Spleen (tissue), 11 donors: ENCODE measurements at regions not wholly inside any gene's neighbourhood (a gene's known extent, or its start where the extent isn't known, plus 50 kb on each side); places are given as distances from the start of the nearest gene placed in this dataset.

Experiments used
- DNase-seq: peaks from one replicate; pipeline ENCODE4 v3.0.0-alpha.2; 2020
- H3K27ac ChIP-seq, 8 donors: fragments of 200-600 bp; sonication (generic) in 7 of 8; 1 replicate in 4 of 8; 2 replicates in 4 of 8; pipeline versions ENCODE4 v1.5.0 to v1.8.0; 2016 to 2021; ENCODE audit warnings: inconsistent platforms in 4 of 8, mild to moderate bottlenecking in 4 of 8, moderate library complexity in 1 of 8
- H3K27me3 ChIP-seq, 7 donors: fragments of 200-600 bp; sonication (generic) in 6 of 7; replicated peaks in 1 of 7; 1 replicate in 4 of 7; 2 replicates in 3 of 7; pipeline versions ENCODE4 v1.5.0 to v1.8.0; 2016 to 2021; ENCODE audit warnings: inconsistent platforms in 3 of 7, mild to moderate bottlenecking in 1 of 7
- H3K36me3 ChIP-seq, 6 donors: fragments of 200-600 bp; sonication (generic) in 5 of 6; 1 replicate in 4 of 6; 2 replicates in 2 of 6; pipeline versions ENCODE4 v1.5.0 to v1.8.0; 2016 to 2021; ENCODE audit warnings: inconsistent platforms in 2 of 6
- H3K4me1 ChIP-seq, 6 donors: fragments of 200-600 bp; sonication (generic) in 5 of 6; 1 replicate in 3 of 6; 2 replicates in 3 of 6; pipeline versions ENCODE4 v1.5.0 to v1.8.0; 2016 to 2021; ENCODE audit warnings: inconsistent platforms in 3 of 6
- H3K4me3 ChIP-seq, 8 donors: fragments of 200-600 bp; sonication (generic) in 7 of 8; 1 replicate in 4 of 8; 2 replicates in 4 of 8; pipeline versions ENCODE4 v1.5.0 to v1.8.0; 2016 to 2021; ENCODE audit warnings: inconsistent platforms in 4 of 8, mild to moderate bottlenecking in 4 of 8, moderate library complexity in 2 of 8
- H3K9me3 ChIP-seq, 8 donors: fragments of 200-600 bp; sonication (generic) in 7 of 8; 1 replicate in 4 of 8; 2 replicates in 4 of 8; pipeline versions ENCODE4 v1.5.0 to v1.8.0; 2016 to 2021; ENCODE audit warnings: inconsistent platforms in 4 of 8
- CTCF ChIP-seq, 11 experiments: fragments of 200-600 bp in 7 of 11; fragments of 450-650 bp in 4 of 11; sonication (generic) in 4 of 11; IDR thresholded peaks in 8 of 11; conservative IDR thresholded peaks in 3 of 11; 1 replicate in 7 of 11; 2 replicates in 4 of 11; pipeline versions ENCODE4 v1.4.0 to v1.8.0; 2016 to 2021; ENCODE audit warnings: antibody characterized with exemption in 11 of 11, inconsistent platforms in 4 of 11, mild to moderate bottlenecking in 1 of 11
- POLR2A ChIP-seq, 3 donors: fragments of 450-650 bp; IDR thresholded peaks; one replicate each; pipeline ENCODE4 v1.5.1; 2017; ENCODE audit warnings: antibody characterized with exemption in 3 of 3, mild to moderate bottlenecking in 1 of 3
- POLR2AphosphoS5 ChIP-seq, 3 donors: sonication (generic); formaldehyde crosslinking; IDR thresholded peaks; one replicate each; pipeline ENCODE4 v1.5.1; 2017; ENCODE audit warnings: antibody characterized with exemption in 3 of 3
- WGBS, 5 donors: extraction: QIAGEN DNeasy Blood & Tissue Kit in 3 of 5; methylation state at CpG; one replicate each; pipeline versions ENCODE4 v1.1.5 to v1.1.7; 2013 to 2018; 5-methylcytosine and 5-hydroxymethylcytosine counted together
- intact Hi-C: fragments of 100-400 bp; cut with DNase I; formaldehyde crosslinking; loops from one replicate; pipeline ENCODE4 v1.15.0; 2023; ENCODE audit warnings: low total_unique reads
- donor health status: healthy with polysubstance abuse.
- donor health status: DM: no; HTN: no; CAD: no; lungs with moderate emphysema.
- donor health status: DM: no; HTN: no; CAD: no.
- donor health status: Bipolar disorder and iron deficiency.
- donor health status: healthy.
- donor health status: DM: no; HTN: no; CAD: no.
- donor health status: DM: yes; HTN: yes; CAD: no.

- TF ChIP-seq POLR2A (IDR thresholded peaks at IDR 0.05) (no peak), POLR2AphosphoS5 (IDR thresholded peaks at IDR 0.05) (peak in 1 of 3 donors; percentile 7), CTCF (IDR thresholded peaks at IDR 0.05 in 8 of 11, conservative IDR thresholded peaks at IDR 0.05 in 3 of 11) (no peak)
- H3K4me3 ChIP-seq: peak overlapping the region in 3 of 8 donors; percentile 4 to 67 (median 45)
- H3K36me3 ChIP-seq: no peaks in the 10 kb centered on the region
- intact Hi-C loops: no loop called here
- H3K27ac ChIP-seq: peak overlapping the region in 6 of 8 donors; percentile 1 to 88 (median 82)
- WGBS, 5 donors: 24 to 30% (median 29%) methylated on average over 6 of the region's 6 CpGs
- no peak for DNase-seq
- H3K4me1 ChIP-seq: peaks cover 18 to 98% (median 78%) of the 10 kb centered on the region in 6 donors
- peaks cover 0 to 3% (median 0%) of the 10 kb centered on the region in 8 donors for H3K9me3 ChIP-seq
- H3K27me3 ChIP-seq: no peaks in the 10 kb centered on the region
These were observed 103.2 kb upstream of the RIPOR2 start for GRCh38 chr6:25038999-25039398.

- Histone ChIP-seq H3K4me1 (peaks cover 3 to 73% (median 55%) of the 10 kb centered on the region in 6 donors), H3K27ac (peak overlapping the region; percentile 66 to 88 (median 82))
- DNase-seq: no peak
These were observed 105.8 kb upstream of the RIPOR2 start for GRCh38 chr6:25041485-25042035.

GRCh38 chr6:25042036-25042521 is 106.3 kb upstream of the RIPOR2 start:
- H3K27me3 ChIP-seq: no peaks in the 10 kb centered on the region
- TF ChIP-seq POLR2A (IDR thresholded peaks at IDR 0.05): peak in 1 of 3 donors; percentile 64
- no peak for TF ChIP-seq CTCF (IDR thresholded peaks at IDR 0.05 in 8 of 11, conservative IDR thresholded peaks at IDR 0.05 in 3 of 11)
- peak in 2 of 3 donors; percentile 78 to 83 for TF ChIP-seq POLR2AphosphoS5 (IDR thresholded peaks at IDR 0.05)
- peaks cover 0 to 3% (median 0%) of the 10 kb centered on the region in 8 donors for H3K9me3 ChIP-seq
- peak overlapping the region; percentile 66 to 88 (median 82) for H3K27ac ChIP-seq
- intact Hi-C loops: no loop called here
- H3K36me3 ChIP-seq: no peaks in the 10 kb centered on the region
- peak overlapping the region; percentile 22 to 67 (median 30) for H3K4me3 ChIP-seq
- 19 to 56% (median 26%) methylated on average over 13 of the region's 13 CpGs for WGBS, 5 donors
- DNase-seq: peak; percentile 87
- peaks cover 3 to 68% (median 52%) of the 10 kb centered on the region in 6 donors for H3K4me1 ChIP-seq

More at GRCh38 chr6:25041485-25042035, 105.8 kb upstream of the RIPOR2 start:
- TF ChIP-seq CTCF (IDR thresholded peaks at IDR 0.05 in 8 of 11, conservative IDR thresholded peaks at IDR 0.05 in 3 of 11): no peak
- no peak for TF ChIP-seq POLR2AphosphoS5 (IDR thresholded peaks at IDR 0.05)
- no peak for TF ChIP-seq POLR2A (IDR thresholded peaks at IDR 0.05)
- intact Hi-C loops: no loop called here
- H3K4me3 ChIP-seq: peak overlapping the region; percentile 22 to 67 (median 30)
- 7 to 35% (median 31%) methylated on average over 12 of the region's 12 CpGs for WGBS, 5 donors
- no peaks in the 10 kb centered on the region for H3K27me3 ChIP-seq
- peaks cover 0 to 3% (median 0%) of the 10 kb centered on the region in 8 donors for H3K9me3 ChIP-seq
- no peaks in the 10 kb centered on the region for H3K36me3 ChIP-seq

- Histone ChIP-seq H3K27ac (peak overlapping the region; percentile 66 to 88 (median 82)), H3K9me3 (peaks cover 0 to 3% (median 0%) of the 10 kb centered on the region in 8 donors), H3K36me3 (no peaks in the 10 kb centered on the region), H3K4me3 (peak overlapping the region in 5 of 8 donors; percentile 27 to 67 (median 40)), H3K4me1 (peaks cover 3 to 63% (median 48%) of the 10 kb centered on the region in 6 donors), H3K27me3 (no peaks in the 10 kb centered on the region)
- TF ChIP-seq CTCF (IDR thresholded peaks at IDR 0.05 in 8 of 11, conservative IDR thresholded peaks at IDR 0.05 in 3 of 11): peak in 6 of 11 experiments; percentile 7 to 33 (median 28)
- TF ChIP-seq POLR2AphosphoS5 (IDR thresholded peaks at IDR 0.05): no peak
- no peak for TF ChIP-seq POLR2A (IDR thresholded peaks at IDR 0.05)
- WGBS, 5 donors: 52 to 68% (median 62%) methylated on average over 5 of the region's 5 CpGs
- intact Hi-C loops: no loop called here
- DNase-seq: no peak
These were observed 106.8 kb upstream of the RIPOR2 start for GRCh38 chr6:25042536-25042935.
